ENCODE measurements at regions not wholly inside any gene's neighbourhood (a gene's known extent, or its start where the extent isn't known, plus 50 kb on each side); places are given as distances from the start of the nearest gene placed in this dataset.

DNA sequence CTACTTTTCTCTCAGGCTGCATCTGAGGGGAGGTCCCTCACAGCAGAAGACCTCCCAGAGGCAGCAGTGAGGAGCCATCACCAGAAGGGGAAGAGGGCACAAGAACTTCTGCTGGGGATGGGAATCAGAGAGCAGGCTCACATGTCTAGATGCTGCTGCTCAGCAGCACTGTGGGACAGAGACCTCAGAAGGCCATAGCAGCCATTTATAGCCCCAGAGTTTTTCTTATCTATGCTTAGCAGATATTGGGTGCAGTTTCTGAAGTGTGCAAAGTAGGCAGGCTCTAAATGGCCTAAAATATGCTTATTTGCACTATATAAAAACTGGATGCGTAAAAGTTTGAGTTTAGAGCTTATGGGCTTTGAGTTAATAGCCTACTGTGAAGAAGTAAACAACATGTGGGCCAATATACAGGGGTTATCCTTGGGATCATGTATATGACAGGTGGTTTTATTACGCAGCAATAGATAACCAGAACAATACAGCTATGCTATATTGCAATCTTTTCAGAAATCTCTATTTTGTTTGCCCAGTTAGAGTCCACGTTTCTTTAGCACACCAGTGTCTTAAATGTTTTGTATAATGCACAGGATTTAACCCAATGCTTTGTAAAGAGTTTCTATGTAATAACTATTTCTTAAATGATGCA, 60.2 kb upstream of the TMEM244 start:
- no peaks in the 10 kb centered on the region for H3K9me3 ChIP-seq
- no peaks in the 10 kb centered on the region for H3K27me3 ChIP-seq
- TF ChIP-seq, protein P1, sequence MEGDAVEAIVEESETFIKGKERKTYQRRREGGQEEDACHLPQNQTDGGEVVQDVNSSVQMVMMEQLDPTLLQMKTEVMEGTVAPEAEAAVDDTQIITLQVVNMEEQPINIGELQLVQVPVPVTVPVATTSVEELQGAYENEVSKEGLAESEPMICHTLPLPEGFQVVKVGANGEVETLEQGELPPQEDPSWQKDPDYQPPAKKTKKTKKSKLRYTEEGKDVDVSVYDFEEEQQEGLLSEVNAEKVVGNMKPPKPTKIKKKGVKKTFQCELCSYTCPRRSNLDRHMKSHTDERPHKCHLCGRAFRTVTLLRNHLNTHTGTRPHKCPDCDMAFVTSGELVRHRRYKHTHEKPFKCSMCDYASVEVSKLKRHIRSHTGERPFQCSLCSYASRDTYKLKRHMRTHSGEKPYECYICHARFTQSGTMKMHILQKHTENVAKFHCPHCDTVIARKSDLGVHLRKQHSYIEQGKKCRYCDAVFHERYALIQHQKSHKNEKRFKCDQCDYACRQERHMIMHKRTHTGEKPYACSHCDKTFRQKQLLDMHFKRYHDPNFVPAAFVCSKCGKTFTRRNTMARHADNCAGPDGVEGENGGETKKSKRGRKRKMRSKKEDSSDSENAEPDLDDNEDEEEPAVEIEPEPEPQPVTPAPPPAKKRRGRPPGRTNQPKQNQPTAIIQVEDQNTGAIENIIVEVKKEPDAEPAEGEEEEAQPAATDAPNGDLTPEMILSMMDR (IDR thresholded peaks at IDR 0.05; ENCODE audit: low read depth, low read length), result no peak
- H3K4me1 ChIP-seq, result no peaks in the 10 kb centered on the region
- no peak for DNase-seq
- no peaks in the 10 kb centered on the region for H3K36me3 ChIP-seq
- H3K4me3 ChIP-seq (ENCODE audit: low read depth, low read length), result no peak overlapping the region

DNA sequence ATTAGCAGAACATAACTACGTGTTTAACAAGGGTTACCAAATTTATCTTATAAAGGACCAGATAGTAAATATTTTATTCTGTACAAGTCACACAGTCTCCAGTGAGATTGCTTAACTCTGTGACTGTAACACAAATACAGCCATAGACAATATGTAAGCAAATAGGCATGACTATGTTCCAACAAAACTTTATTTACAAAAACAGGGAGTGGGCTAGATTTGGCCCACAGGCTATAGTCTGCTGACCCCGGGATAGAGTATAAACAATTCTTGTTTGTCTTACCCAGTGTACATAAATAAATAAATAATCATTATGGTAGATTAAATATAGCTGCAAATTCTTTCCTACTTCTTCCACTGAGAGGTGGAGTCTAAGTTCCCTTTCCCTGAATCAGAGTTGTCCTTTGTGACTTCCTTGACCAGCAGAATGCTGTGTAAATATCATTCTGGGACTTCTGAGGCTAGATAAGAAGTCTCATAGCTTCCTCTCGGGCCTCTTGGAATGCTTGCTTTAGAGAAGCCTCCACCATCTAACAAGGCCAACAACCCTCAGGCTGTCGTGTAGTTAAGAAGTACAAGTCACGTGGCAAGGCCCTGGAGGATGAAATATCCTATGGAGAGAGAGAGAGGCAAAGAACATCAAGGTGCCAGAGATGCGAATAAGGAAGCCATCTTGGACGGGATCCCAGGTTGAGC, 59.1 kb upstream of the TMEM244 start:
- no peaks in the 10 kb centered on the region for H3K9me3 ChIP-seq

GRCh38 chr6:129911732-129912131, 50.6 kb upstream of the TMEM244 start:
- no peak for DNase-seq
- Histone ChIP-seq H3K9me3 (no peaks in the 10 kb centered on the region), H3K36me3 (no peaks in the 10 kb centered on the region), H3K4me3 (ENCODE audit: low read depth, low read length) (no peak overlapping the region), H3K4me1 (no peaks in the 10 kb centered on the region), H3K27me3 (no peaks in the 10 kb centered on the region)
- TF ChIP-seq, protein P1 (IDR thresholded peaks at IDR 0.05; ENCODE audit: low read depth, low read length), result no peak

More for the DNA sequence above, 59.1 kb upstream of the TMEM244 start:
- TF ChIP-seq, protein P1 (IDR thresholded peaks at IDR 0.05; ENCODE audit: low read depth, low read length), result no peak
- Histone ChIP-seq H3K36me3 (no peaks in the 10 kb centered on the region), H3K4me1 (no peaks in the 10 kb centered on the region), H3K4me3 (ENCODE audit: low read depth, low read length) (no peak overlapping the region), H3K27me3 (no peaks in the 10 kb centered on the region)
- DNase-seq, result no peak
